ENCODE measurements at regions not wholly inside any gene's neighbourhood (a gene's known extent, or its start where the extent isn't known, plus 50 kb on each side); places are given as distances from the start of the nearest gene placed in this dataset.

DNA sequence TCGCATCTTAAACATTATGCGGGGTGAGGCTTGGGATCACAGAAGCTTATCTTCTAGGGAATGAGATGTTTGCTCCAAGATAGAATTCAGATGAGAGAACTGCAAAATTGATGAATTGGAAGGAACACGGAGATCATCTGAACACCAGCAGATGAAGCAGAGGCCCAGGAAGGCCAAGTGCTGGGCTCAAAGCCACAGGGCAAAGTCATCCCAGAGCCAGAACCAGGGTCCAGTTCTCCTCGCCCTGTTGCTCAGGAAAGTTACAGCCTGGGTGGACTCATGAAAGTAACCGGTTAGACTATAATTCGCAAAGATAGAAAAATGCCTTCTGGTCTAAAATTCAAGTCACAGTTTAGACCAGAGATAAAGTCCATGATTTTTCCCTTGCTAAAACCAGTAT, 456.1 kb upstream of the ID2 start:
- no peak for TF ChIP-seq POLR2A (IDR thresholded peaks at IDR 0.05)
- TF ChIP-seq CTCF (IDR thresholded peaks at IDR 0.05), result no peak

All from heart left ventricle (tissue), 13 donors.